ENCODE measurements at regions not wholly inside any gene's neighbourhood (a gene's known extent, or its start where the extent isn't known, plus 50 kb on each side); places are given as distances from the start of the nearest gene placed in this dataset.

DNA sequence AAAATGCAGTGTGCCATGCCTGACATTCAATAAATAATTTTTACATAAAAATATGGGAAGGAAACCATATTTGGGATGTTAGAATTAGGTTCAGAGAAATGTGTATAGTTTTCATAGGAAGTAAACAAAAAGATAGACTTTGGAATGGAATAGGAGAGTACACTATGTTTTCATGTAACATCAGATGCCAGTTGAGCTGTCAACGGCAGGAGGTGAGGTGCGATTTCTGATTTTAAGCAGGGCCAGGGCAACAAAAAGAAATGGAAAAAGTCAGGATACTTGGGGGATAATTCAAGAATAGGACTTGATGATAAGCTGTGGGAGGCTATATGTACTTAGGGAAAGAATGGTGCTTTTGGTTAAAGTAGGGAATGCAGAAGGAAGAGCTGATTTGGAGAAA lies 639.5 kb downstream of the OTOL1 start:
- TF ChIP-seq CTCF (conservative IDR thresholded peaks at IDR 0.05; ENCODE audit: low read depth, low read length) = no peak
- no peak for TF ChIP-seq EZH2 (IDR thresholded peaks at IDR 0.05; ENCODE audit: borderline replicate concordance, low read depth, low read length, poor library complexity, severe bottlenecking)

Data from A673 (cell line).